A549 (cell line): ENCODE measurements at regions not wholly inside any gene's neighbourhood (a gene's known extent, or its start where the extent isn't known, plus 50 kb on each side); places are given as distances from the start of the nearest gene placed in this dataset.

Experiments used
- CTCF ChIP-seq: fragments of >200 bp; sonication (Bioruptor Twin); formaldehyde crosslinking; IDR thresholded peaks from 3 replicates; pipeline ENCODE4 v1.5.1; 2016
- EP300 ChIP-seq, 2 experiments: fragments of >200 bp; sonication (Bioruptor Twin); formaldehyde crosslinking; IDR thresholded peaks; 2 replicates in 1 of 2; 3 replicates in 1 of 2; pipeline ENCODE4 v1.6.1; 2016 to 2017
- HDAC2 ChIP-seq: fragments of 200-600 bp; sonication (generic); IDR thresholded peaks from 2 replicates; pipeline ENCODE4 v1.6.1; 2016
- JUNB ChIP-seq: fragments of >200 bp; sonication (Bioruptor Twin); formaldehyde crosslinking; IDR thresholded peaks from 2 replicates; pipeline ENCODE4 v1.6.1; 2016
- KDM5A ChIP-seq: fragments of 200-600 bp; sonication (generic); IDR thresholded peaks from 2 replicates; pipeline ENCODE4 v1.6.1; 2016; ENCODE audit warnings: antibody characterized with exemption, mild to moderate bottlenecking
- NR3C1 ChIP-seq: fragments of >200 bp; sonication (Bioruptor Twin); formaldehyde crosslinking; IDR thresholded peaks from 3 replicates; pipeline ENCODE4 v1.6.1; 2017
- POLR2A ChIP-seq: IDR thresholded peaks from 2 replicates; pipeline ENCODE4 v1.6.1; 2012; ENCODE audit warnings: mild to moderate bottlenecking, low read length
- REST ChIP-seq: fragments of 200-600 bp; sonication (generic); IDR thresholded peaks from 2 replicates; pipeline ENCODE4 v1.6.1; 2016; ENCODE audit warnings: antibody characterized with exemption, mild to moderate bottlenecking, moderate library complexity
- RFX5 ChIP-seq: fragments of 450-650 bp; IDR thresholded peaks from 2 replicates; pipeline ENCODE4 v1.7.1; 2014; ENCODE audit warnings: antibody characterized with exemption, mild to moderate bottlenecking, moderate library complexity

GRCh38 chr4:107380836-107381438, 339.1 kb downstream of the PAPSS1 start:
- TF ChIP-seq KDM5A: no peak
- TF ChIP-seq CTCF: no peak
- TF ChIP-seq NR3C1: no peak
- TF ChIP-seq REST: no peak
- no peak for TF ChIP-seq HDAC2
- no peak for TF ChIP-seq RFX5
- TF ChIP-seq POLR2A: no peak
- TF ChIP-seq EP300 (IDR thresholded peaks at IDR 0.05): no peak
- no peak for TF ChIP-seq JUNB
